GM21381 (cell line): ENCODE measurements at regions not wholly inside any gene's neighbourhood (a gene's known extent, or its start where the extent isn't known, plus 50 kb on each side); places are given as distances from the start of the nearest gene placed in this dataset.
"Not testable (repeated sequence)": the region's sequence is repeated elsewhere in the genome, so short reads cannot be mapped to it uniquely, and the experiment has no call there.

Experiments used
- ATAC-seq: cut with Tn5 transposase; IDR thresholded peaks from one replicate; pipeline ENCODE4 v1.9.1; 2021; ENCODE audit warnings: mild to moderate bottlenecking, moderate library complexity; ENCODE audit not compliant: unreplicated experiment

DNA sequence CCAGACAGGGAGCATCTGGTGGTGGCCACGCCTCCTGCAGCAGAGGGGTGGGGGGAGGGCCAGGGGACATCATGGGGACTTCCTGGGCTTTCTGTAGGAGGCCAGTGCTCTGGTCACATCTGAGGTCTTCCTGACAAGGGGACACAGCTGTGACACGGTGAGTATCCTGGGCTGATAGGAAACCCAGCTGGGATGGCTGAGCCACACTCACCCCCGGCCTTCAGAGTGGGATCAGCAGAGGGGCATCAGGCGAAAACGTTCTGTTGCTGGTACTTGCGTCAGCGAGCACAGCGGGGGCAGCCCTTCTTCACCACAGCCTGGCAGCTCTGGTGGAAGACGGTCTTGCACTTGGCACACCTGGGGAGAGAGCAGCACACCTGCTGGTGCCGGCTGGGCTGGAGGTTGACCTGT is 122.9 kb upstream of the SMURF2 start:
- ATAC-seq, result no peak

DNA sequence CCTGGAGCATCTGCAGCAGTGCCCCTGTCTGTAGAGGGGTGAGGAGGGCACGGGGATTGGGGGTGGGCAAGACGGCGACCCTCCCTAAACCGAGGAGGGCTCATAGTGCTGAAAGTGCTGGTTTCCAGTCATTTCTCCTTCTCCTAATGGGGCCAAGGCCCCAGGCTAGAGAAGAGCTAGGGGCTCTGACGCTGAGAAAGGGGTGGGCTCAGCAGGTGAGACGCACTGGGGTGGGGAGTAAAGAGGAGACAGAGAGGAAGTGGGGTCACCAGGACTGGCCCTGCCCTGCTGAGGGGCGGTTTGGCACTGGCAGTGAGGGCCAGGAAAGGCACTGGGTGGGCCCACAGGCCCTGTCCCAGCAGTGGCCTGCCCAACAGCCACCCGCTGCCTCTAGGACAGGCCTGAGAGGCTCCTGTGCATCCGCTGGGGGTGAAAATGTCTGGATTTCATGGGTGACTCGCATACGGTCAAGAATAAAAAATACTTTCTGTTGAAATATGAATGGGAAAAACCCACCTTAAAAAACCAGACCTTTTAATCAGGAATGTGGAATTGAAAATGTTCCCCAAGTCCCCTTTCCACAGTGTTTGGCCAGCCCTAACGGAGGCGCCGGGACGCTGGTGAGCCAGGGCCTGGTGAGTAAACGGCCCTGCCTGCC is 122.4 kb upstream of the SMURF2 start:
- ATAC-seq, result no peak

DNA sequence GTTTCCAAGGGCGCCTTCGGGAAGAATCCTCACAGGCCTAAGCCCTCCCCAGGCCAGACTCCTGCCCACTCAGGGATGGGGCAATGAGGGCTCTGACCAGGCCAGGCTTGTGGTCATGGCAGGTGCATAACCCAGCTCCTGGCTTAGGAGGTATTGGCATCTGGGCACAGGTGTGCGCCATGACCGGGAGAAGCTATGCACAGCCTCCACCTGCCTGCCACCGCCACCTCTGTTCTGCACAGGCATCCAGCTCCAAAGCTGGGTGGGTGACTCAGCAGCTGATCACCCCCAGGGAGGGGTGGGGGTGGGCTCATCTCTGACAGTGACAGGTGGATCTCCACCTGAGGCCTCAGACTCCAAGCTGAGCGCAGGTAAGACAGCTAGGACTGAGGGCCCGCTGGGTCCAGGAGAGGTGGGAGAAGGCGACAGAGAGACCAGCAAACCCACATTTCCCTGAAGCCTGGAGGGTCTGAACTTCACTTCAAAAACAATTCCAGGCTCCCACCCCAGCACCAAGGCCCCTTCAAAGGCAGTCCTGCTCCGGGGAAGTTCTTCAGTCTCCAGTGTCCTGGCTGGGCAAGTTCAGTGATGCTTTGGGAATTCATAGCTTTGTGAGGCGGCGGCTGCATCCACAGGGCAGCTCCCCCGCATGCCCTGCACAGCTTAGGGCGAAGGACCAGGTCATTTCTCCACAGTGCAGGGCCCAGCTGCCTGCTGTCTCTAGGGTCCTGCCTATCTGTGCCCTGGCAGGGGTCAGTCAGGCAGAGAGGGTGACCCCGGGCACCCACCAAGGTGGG is 121.6 kb upstream of the SMURF2 start:
- no peak for ATAC-seq

DNA sequence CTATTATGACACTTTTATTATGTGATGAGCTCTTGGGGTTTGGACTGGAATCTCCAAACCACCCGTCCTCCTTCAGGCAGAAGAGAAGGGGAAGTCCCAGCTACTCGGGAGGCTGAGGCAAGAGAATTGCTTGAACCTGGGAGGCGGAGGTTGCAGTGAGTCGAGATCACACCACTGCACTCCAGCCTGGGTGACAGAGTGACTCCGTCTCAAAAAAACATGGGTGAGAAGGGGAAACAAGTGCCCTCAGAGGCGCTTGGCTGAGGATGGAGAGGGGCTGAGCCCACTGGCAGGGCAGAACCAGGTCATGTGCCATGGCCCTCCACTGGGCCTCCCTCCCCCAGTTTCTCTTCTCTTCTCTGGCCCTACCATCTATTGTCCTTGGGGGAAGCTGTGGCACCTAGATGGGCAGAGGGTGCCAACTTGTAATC is 120.9 kb upstream of the SMURF2 start:
- ATAC-seq, result no peak

DNA sequence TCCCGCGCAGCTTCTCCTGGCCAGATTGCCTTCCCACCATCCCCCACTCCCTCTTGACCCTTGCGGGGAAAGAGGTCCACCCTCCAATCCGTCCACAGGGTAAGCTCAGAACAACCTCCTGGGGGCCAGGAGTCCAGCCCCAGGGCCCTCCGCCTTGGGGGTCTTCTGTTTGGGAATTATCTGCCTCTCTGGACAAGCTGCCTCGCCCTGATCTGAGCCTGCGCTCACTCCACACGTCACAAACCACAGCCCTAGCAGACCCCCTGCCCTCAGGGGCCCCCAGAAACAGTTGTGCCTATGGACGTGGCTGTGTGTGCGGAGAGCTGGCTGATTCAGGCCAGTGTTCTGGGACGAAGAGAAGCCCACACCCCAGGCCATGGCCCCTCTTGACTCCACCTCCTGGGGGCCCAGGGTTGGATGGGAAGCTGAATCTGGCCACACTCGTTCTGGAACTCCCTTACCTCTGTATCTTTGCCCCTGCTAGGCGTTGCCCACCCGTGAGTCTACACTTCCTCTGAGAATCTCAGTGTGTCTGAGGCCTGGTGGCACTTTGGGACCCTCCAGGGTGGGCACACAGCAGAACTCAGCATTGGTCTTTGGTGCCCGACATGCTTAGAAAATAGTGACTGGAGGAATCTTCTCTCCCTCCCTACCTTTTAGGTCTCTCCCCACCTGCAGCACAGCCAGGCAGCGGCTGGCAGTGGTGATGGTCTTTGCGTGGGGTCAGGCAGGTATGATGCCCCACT is 119.9 kb upstream of the SMURF2 start:
- ATAC-seq, result no peak

DNA sequence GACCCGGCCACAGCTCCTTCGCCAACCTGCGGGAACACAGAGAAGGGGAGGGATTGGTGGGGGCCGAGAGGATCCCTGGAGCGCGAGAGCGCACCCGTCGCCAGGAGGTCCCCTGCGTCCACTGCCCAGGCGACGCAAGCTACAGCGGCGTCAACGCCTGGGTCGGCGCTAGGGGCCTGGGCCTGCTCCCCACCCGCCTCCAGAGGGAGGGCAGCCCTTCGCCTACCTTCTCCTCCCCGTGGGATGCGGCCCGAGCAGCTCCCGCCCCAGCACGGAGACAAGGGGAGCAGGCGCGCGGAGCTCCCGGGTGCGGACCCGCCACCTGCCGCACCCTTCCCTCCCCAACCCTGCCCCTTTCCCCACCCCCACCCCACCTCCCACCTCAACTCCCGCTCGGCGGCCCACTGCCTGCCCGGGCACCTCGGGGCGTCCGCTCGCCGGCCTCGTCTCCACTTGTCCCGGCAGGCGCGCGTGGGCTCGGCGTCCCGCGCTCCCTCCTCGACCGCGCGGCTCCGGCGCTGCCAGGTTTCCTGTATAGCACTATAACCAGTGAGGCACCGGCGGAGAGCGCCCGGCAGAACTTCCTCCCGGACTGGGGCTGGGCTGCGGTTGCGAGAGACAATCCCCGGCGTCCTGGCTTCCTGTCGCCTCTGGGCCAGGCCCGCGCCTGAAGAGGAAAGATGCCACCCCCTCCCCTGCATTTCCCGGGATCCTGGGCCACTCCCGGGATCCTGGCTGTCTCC is 119.1 kb upstream of the SMURF2 start:
- ATAC-seq, result no peak

DNA sequence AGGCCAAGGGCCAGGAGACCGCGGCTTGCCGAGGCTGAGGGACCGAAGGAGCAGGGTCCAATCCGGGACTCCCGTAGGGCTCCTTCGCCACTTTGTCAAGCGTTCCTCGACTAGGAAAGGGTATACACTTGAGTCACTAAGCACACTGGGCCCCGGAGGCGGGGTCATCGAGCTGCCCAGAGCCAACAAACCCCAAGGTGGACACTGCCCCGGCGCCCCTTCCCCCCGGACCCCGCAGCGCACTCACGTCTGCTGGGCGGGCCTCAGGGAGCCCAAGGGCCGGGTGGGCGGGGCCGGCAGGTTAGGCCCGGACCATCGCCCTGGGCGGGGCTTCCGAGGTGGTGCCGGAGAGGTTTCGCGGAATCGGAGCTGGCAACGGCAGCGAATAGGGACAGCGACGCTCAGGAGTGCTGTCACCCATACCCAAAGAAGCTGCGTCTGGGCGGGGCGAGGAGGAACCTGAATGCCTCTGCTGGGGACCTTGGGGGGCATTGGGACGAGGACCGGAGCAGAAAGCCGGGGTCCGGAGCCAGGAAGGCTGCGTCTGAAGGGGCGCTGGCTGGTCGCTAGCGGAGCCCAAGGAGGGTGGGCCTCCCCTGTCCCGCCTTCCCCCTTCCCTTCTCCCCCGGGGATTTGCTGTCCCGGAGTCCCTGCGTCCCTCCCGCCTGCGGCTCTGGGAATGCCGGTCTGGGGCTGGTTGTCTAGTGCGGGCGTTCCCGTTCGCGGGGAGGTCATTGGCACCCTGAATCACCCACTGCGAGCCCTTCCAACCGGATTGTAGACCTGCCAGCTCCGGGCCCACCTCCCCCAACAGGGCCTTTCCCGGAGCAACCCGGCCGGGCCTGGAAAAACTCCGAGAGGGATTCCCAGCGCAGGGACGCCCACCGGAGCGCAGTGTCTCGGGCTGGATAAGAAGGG is 118.2 kb upstream of the SMURF2 start:
- no peak for ATAC-seq

DNA sequence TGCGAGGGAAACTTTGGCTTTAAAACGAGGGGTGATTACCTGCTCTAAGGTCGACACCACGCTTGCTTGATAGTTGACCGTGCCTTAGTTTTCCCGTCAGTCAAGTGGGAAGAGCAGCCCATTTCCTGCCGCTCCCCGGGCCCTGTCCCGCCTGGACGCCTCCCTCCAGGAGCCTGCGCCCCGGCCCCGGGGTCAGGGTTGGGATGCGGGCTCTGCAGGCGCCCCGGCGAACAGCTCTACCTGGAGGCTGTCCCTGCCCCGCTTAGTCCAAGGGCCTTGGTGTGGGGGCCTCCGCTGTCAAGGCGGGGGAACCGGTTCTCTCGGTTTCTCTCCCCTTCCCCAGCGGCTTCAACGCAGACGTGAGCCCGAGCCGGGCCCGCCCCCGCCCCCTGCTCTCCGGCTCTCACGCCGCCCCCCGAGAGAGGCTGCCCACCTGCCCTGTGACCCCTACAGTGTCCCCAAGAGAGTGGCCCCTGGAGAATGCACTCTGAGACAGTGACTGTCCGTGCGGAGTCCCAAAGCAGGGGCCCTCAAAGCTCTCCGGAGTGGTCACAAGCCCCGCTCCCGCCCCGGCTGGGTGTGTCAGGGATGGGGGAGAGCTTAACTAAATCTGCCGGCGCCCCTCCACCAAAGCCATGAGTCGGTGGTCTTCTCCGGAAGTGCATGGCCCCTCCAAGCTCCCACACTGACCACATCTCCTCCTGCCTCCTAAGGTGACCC is 117.4 kb upstream of the SMURF2 start:
- no peak for ATAC-seq

DNA sequence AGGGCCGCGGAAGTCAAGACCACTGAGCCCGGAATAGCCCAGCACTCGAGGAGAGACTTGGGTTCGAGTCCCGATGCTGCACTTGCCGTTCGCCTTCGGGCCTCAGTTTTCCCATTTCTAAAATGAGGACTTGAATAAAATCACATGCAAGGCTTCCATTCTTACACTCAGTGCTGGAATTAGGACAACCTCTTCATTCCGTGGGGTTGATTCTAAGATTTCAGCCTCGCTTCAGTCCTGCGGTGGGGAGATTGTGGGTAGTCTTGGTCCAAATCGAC is 116.9 kb upstream of the SMURF2 start:
- not testable (repeated sequence) for ATAC-seq

DNA sequence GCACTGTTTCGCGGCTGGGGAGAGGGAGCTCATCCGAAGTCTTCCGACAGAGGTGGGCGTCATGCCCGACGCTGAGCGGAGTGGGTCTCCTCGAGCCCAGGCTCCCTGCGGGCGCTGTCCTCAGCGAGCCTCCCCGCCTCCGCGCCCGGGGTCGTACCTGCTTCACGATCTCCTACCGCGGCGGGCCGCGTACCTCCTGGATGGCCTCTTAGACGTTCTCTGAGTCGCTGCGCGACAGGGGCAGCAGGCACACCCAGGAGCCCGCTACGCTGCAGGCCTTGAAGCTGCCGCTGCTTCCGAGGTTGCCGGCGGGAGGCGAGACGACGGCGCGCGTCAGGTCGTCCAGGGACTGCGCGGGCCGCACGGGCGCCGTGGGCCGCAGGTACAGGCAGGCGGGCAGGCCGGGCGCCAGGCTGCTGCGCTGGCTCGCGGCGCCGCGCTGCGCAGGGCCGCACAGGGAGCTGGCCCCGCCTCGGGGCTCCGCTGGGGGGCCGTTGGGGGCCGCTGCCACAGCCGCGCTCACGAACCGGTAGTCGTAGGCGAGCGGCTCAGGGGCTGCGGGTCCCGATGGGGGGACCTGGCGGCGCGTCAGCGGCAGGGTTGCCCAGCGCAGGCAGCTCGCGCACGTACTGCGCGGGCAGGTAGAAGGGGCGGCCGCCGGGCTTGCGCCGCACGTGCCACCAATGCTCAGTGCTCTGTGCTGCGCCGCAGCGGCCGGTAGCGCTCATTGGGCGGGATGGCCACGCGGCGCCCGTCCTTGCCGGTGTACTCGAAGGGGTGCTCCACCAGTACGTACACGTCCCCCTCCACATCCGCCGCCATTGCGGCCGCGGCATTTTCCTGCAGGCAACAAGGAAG is 116.4 kb upstream of the SMURF2 start:
- no peak for ATAC-seq

DNA sequence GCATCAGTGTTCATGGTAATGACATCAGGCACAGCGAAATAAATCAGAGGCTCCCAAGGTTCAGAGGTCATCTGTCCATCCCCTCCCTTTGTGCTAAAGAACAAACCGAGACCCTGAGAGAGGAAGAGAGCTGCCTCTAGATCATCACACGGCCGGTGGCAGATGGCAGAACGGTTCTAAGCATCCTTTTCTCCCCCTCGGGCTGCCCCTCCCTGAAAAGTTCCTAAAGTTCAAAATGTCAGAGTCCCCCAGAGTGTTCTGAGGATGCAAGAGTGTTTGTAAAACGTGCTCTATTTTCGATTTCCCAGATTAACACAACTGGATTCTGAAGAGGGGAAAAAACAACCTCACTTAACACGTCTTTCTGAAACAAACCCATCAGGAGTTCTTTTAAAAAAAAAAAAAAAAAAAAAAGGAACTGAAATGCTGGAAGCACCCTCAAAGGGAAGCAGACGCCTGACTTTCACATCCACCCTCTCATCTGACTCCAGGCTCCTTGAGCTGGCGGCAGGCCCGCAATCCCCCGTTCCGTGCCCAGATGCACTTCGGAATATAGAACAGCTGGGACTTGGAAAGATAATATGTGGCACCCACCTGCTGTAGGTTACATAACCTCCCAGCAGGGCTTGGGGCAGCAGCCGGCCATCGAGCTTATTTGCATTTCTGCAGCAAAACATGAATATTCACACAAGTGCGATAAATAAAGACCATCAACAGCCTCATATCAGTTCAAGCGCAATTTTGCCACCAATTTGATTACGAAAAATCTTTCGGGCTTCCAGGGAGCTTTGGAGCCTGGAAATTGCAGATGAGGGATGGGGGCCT is 115.5 kb upstream of the SMURF2 start:
- no peak for ATAC-seq

DNA sequence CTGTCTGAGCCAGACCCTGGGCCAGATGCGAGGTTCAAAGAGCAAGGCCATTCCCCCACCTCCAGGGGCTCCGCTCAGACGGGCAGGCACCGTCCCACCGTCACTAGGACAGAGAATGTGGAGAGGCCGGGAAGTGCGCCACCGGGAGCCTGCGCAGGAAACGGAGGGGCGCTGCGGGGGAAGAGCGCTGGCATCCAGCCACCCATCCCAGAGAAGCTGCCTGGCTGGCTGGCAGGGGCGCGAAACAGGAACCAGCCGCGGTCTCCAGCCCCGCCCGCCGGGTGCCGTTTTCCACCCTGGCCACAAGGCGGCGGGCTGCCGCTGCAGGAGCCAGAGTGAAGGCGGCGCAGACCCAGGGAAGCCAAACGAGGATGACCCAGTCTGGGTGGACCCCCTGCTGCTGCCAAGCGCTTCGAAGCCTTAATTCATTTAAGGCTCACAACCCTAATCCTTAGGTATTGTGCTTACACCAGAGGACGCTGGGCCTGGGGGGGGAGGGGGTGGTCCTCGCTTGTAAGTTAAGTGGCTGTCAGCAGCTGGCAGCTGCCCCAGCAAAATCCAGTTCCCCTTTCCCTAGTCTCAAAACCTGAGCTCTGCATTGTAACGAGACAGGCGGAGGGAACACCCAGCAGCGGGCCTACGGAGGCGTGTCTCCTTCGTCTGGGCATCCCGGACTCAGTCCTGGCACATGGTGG is 114.8 kb upstream of the SMURF2 start:
- peak; percentile 58 for ATAC-seq

DNA sequence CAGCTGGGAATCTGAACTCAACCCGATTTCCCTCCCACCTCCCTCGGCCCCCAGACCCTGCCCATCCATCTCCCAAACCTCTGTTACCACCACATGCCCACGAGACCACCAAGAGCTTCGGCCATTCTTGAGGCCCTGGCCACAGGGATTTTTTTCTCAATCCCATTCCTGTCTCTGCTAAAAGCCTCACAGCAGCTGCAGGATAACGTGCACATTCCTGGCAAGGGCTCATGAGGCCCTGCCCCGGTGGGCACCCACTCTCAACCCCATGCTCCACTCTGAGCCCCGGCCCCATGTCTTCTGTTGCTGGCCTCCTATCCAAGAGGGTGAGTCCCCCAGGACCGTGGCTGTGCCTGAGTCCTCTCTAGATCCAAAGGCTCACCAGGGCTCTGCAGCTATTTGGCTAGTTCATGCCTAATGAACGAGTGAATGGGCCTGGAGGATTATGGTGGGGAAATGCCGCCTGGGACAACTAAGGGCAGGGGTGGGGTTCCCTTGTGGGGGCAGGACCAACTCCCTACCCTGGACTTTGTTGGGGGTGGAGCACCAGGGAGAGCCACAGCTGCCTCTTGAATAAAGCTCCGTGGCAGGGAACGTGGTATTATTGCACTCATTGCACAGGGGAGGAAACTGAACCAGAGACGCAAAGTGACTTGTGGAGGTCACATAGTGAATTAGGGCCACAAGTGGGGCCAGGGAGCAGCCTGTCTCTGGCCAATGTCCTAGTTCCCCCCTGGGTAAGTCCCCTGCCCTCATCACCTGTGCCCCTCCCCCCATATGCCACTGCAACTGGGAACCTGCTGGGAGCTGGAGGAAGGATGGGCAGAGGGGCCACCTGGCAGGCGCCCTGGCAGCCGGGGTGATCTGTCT is 113.8 kb upstream of the SMURF2 start:
- no peak for ATAC-seq

DNA sequence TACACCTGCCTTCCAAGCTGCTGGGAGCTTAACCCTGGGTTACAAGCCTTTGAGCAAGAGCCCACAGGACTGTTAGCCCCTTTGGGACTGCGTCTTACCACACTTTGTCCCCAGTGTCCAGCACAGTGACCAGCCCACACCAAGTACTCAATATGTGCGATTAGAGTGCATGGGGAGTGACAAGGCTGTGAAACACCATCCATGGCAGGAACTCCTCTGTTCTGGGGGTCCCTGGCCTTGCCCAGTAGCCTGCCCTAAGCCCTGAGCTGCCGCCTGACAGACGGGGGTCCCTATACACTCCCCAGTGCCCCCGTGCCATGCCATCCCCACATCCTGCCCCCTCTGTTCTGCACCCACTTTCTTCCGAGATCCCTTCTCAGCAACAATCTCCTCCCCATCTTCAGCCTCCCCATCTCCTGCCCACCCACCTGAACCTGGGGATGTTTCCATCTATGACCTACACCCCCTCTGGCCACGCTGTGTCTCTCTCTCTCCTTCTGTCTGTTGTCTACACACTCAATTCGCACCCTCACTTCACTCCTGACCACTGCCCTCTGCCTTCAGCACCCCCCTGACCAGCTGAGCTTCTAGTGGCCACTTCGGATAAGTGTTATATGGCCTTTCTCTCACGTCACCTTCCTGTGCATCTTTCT is 112.9 kb upstream of the SMURF2 start:
- ATAC-seq, result no peak

DNA sequence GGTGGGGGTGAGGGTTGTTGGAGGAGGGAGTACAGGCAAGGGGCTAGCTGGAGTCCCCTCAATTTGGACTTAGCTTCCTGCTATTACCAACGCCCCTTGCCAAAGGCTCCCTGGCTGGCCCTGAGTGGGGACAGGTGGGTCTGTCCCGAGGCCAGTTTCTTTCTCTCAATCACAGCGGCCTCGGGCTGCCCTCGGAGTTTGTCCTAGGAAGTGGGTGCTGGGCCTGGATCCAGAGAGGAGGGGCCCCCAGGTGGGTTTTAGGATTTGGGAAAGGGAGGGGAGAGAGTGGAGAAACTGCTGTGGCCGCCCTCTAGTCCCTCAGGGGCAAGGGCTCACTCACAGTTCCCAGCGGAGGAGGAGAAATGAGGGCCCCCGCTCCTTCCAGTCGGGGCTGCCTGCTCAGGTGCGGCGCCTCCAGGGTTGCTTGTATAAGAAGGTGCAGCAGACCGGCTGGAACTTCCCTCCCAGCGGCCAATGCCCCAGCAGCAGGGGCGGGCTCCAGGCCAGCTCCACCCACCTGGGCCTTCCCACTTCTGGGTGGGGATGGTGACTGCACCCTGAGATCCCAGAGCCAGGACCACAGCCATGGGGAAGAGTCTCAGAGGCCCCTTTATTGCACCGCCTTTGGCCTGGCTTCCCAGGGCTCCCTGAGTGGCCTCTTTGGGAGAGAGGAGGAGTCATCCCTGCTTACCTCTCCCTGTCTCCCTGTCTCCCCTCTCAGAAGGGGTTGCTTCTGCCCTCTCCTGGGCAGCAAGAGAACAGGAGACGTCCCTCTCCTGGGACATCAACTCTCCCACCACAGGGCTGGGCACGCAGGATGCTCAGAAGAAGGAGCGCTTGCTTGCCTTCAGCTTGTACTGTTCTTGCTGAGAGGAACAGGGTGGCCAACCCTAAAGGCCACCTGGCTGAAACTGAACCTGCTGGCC is 112.0 kb upstream of the SMURF2 start:
- no peak for ATAC-seq
